K562 (cell line): ENCODE measurements at regions not wholly inside any gene's neighbourhood (a gene's known extent, or its start where the extent isn't known, plus 50 kb on each side); places are given as distances from the start of the nearest gene placed in this dataset.

ENCODE experiments used
- ATAC-seq: fragments of 200-7000 bp; cut with Tn5 transposase; 3 replicates; pipeline ENCODE4 v1.9.1; 2020; ENCODE audit warnings: moderate library complexity
- BruUV-seq: library from RNA; stranded (reverse); fragments of 400-500 nt; replicated peaks from 2 replicates; lab custom pipeline; 2021; lab: Mats Ljungman, UMichigan
- CTCF ChIA-PET: fragments of 300-600 bp; formaldehyde crosslinking; extraction: SDS; loops from one replicate; lab custom pipeline; 2021; ENCODE audit warnings: low intra/inter-chr PET ratio; lab: Yijun Ruan, JAX
- POLR2A ChIA-PET: fragments of 300-600, 350-650 bp; sonication (Branson Sonifier 250); formaldehyde crosslinking; extraction: SDS; loops from one replicate; lab custom pipeline; 2021; ENCODE audit warnings: antibody characterized with exemption, inconsistent platforms; lab: Yijun Ruan, JAX
- DNase-seq, 4 experiments: peaks; one replicate each; pipeline versions ENCODE4 v3.0.0 to v3.0.0-alpha.2; 2011 to 2018; ENCODE audit warnings: low spot score in 3 of 4, mixed read lengths in 3 of 4; ENCODE audit errors: extremely low read depth in 1 of 4
- FAIRE-seq: peaks from 2 replicates; lab custom pipeline; 2011; peaks lifted over from hg19 to GRCh38; lab: Jason Lieb, UNC
- H2AFZ ChIP-seq: 2 replicates; pipeline ENCODE4 v1.6.0; 2011; ENCODE audit warnings: low read depth, low read length, control low read depth, inconsistent platforms
- H3K27ac ChIP-seq: fragments of 200-600 bp; 3 replicates; pipeline ENCODE4 v1.8.0; 2011; ENCODE audit warnings: low read depth, mild to moderate bottlenecking, control low read depth, inconsistent platforms, low read length, moderate library complexity, mixed read lengths; ENCODE audit errors: extremely low read depth
- H3K27me3 ChIP-seq, 2 experiments: fragments of 300-600 bp in 1 of 2; 2 replicates in 1 of 2; 3 replicates in 1 of 2; pipeline versions ENCODE4 v1.6.0 to v1.8.0; 2011; ENCODE audit warnings: inconsistent platforms in 2 of 2, low read length in 2 of 2, mild to moderate bottlenecking in 1 of 2, mixed read lengths in 1 of 2, moderate library complexity in 1 of 2; ENCODE audit not compliant: control insufficient read depth in 2 of 2, insufficient read depth in 2 of 2
- H3K36me3 ChIP-seq: fragments of 300-600 bp; 3 replicates; pipeline ENCODE4 v1.8.0; 2011; ENCODE audit warnings: mild to moderate bottlenecking, low read length, inconsistent platforms; ENCODE audit not compliant: control insufficient read depth, insufficient read depth
- H3K4me1 ChIP-seq, 2 experiments: fragments of 200-600 bp in 1 of 2; replicated peaks in 1 of 2; 2 replicates in 1 of 2; 3 replicates in 1 of 2; pipeline versions ENCODE4 v1.5.1 to v1.8.0; 2011; ENCODE audit warnings: inconsistent platforms in 2 of 2, low read length in 2 of 2, mild to moderate bottlenecking in 1 of 2, mixed read lengths in 1 of 2, moderate library complexity in 1 of 2; ENCODE audit not compliant: control insufficient read depth in 2 of 2, insufficient read depth in 2 of 2
- H3K4me2 ChIP-seq: 2 replicates; pipeline ENCODE4 v1.6.1; 2011; ENCODE audit warnings: low read length, control low read depth, inconsistent platforms, mixed read lengths; ENCODE audit not compliant: insufficient read depth
- H3K4me3 ChIP-seq: fragments of 200-600 bp; sonication (generic), shearing (Covaris generic); 2 replicates; pipeline ENCODE4 v1.5.1; 2016; ENCODE audit warnings: control low read depth, inconsistent platforms
- H3K79me2 ChIP-seq: fragments of 200-600 bp; 3 replicates; pipeline ENCODE4 v1.8.0; 2011; ENCODE audit warnings: low read length, inconsistent platforms; ENCODE audit not compliant: control insufficient read depth, insufficient read depth
- H3K9ac ChIP-seq, 2 experiments: 2 replicates each; pipeline versions ENCODE4 v1.6.0 to v1.6.1; 2011; ENCODE audit warnings: low read depth in 2 of 2, low read length in 2 of 2, control low read depth in 1 of 2, inconsistent platforms in 1 of 2, mild to moderate bottlenecking in 1 of 2, mixed read lengths in 1 of 2; ENCODE audit not compliant: insufficient read depth in 1 of 2
- H3K9me1 ChIP-seq: one replicate; pipeline ENCODE4 v1.6.0; 2011; ENCODE audit warnings: inconsistent platforms, mild to moderate bottlenecking, low read length, moderate library complexity; ENCODE audit not compliant: control insufficient read depth, insufficient read depth
- H3K9me3 ChIP-seq: replicated peaks from 2 replicates; pipeline ENCODE4 v1.5.1; 2011; ENCODE audit warnings: low read depth, low read length, inconsistent platforms; ENCODE audit not compliant: control insufficient read depth, insufficient read depth
- H4K20me1 ChIP-seq: replicated peaks from 2 replicates; pipeline ENCODE4 v1.6.1; 2011; ENCODE audit warnings: low read length, inconsistent platforms, mixed read lengths; ENCODE audit not compliant: control insufficient read depth, insufficient read depth
- AFF1 ChIP-seq, 2 experiments: fragments of 450-650 bp; IDR thresholded peaks; 2 replicates each; pipeline ENCODE4 v1.6.1; 2018; ENCODE audit warnings: mild to moderate bottlenecking in 2 of 2, low read depth in 1 of 2; ENCODE audit not compliant: partially characterized antibody in 2 of 2
- ARID3A ChIP-seq: IDR thresholded peaks from 2 replicates; pipeline ENCODE4 v1.6.1; 2012; ENCODE audit warnings: low read depth, low read length, improper control_type of control experiment, borderline replicate concordance
- GABPB2 ChIP-seq: fragments of 250-450 bp; sonication (Bioruptor Pico); conservative IDR thresholded peaks from 2 replicates; pipeline ENCODE4 v1.5.1; 2021; ENCODE audit warnings: mild to moderate bottlenecking
- KLF1 ChIP-seq: fragments of 450-650 bp; IDR thresholded peaks from 2 replicates; pipeline ENCODE4 v1.6.1; 2016; ENCODE audit warnings: missing genetic modification characterization, missing compliant biosample characterization
- KLF16 ChIP-seq: IDR thresholded peaks from 2 replicates; pipeline ENCODE4 v1.6.1; 2016; ENCODE audit warnings: antibody characterized with exemption
- MED1 ChIP-seq: sonication (generic); formaldehyde crosslinking; IDR thresholded peaks from 2 replicates; pipeline ENCODE4 v1.8.1; 2023; ENCODE audit warnings: missing genetic modification reagents, borderline replicate concordance
- NKRF ChIP-seq: fragments of 450-650 bp; IDR thresholded peaks from 2 replicates; pipeline ENCODE4 v1.6.1; 2016; ENCODE audit warnings: borderline replicate concordance
- PATZ1 ChIP-seq: fragments of 250-450 bp; sonication (Bioruptor Pico); IDR thresholded peaks from 2 replicates; pipeline ENCODE4 v1.5.0; 2020; ENCODE audit warnings: mild to moderate bottlenecking, borderline replicate concordance
- ZNF408 ChIP-seq: fragments of 250-450 bp; sonication (Bioruptor Pico); IDR thresholded peaks from 2 replicates; pipeline ENCODE4 v1.4.0; 2020; ENCODE audit warnings: low read depth, mild to moderate bottlenecking, moderate library complexity
- WGBS: fragments of 100-300 bp; shearing (Covaris generic); methylation state at CpG from one replicate; pipeline ENCODE4 v1.1.6; 2016; ENCODE audit warnings: low coverage, mixed read lengths; ENCODE audit not compliant: insufficient coverage; ENCODE audit errors: missing lambda C conversion rate; 5-methylcytosine and 5-hydroxymethylcytosine counted together
- in situ Hi-C: fragments of 300-500 bp; cut with MboI; formaldehyde crosslinking; loops from 4 replicates; pipeline ENCODE4 v1.15.0; 2018; ENCODE audit warnings: inconsistent platforms, mixed read lengths
- intact Hi-C: fragments of 100-400 bp; cut with micrococcal nuclease; formaldehyde crosslinking; loops from 2 replicates; pipeline ENCODE4 v1.14.2; 2022

- TF ChIP-seq KLF16 (no peak), GABPB2 (CRISPR knock-in tag) (no peak), KLF1 (tag) (no peak), ZNF408 (CRISPR knock-in tag) (no peak), NKRF (no peak)
Measured at GRCh38 chr2:109700680-109701274, 86.6 kb downstream of the SOWAHC start (continued).

GRCh38 chr2:109701362-109701761 lies 87.2 kb downstream of the SOWAHC start:
- no peak overlapping the region for H2AFZ ChIP-seq
- H3K9ac ChIP-seq = no peak overlapping the region
- no peaks in the 10 kb centered on the region for H3K9me3 ChIP-seq
- H3K4me3 ChIP-seq = no peak overlapping the region
- no peaks in the 10 kb centered on the region for H3K36me3 ChIP-seq
- no peaks in the 10 kb centered on the region for H3K9me1 ChIP-seq
- H4K20me1 ChIP-seq = no peaks in the 10 kb centered on the region
- peaks cover 0 to 15% of the 10 kb centered on the region in 2 experiments; a peak in 1 of 5 replicates for H3K27me3 ChIP-seq
- no peaks in the 10 kb centered on the region for H3K4me1 ChIP-seq
- intact Hi-C loops (no loop called here), in situ Hi-C loops (no loop called here)
- no peak overlapping the region for H3K4me2 ChIP-seq
- BruUV-seq = no TSS peak
- FAIRE-seq (no peak), ATAC-seq (no peak), DNase-seq (no peak)
- no peak overlapping the region for H3K27ac ChIP-seq
- WGBS = 2% methylated on average over 7 of the region's 7 CpGs
- H3K79me2 ChIP-seq = no peaks in the 10 kb centered on the region
- CTCF ChIA-PET = no interaction called here
- POLR2A ChIA-PET = no interaction called here
- TF ChIP-seq AFF1 (IDR thresholded peaks at IDR 0.05; ENCODE audit: low read depth in 1 of 2, partially characterized antibody in 2 of 2) = no peak
- no peak for TF ChIP-seq ARID3A
- no peak for TF ChIP-seq MED1 (CRISPR knock-in tag)
- no peak for TF ChIP-seq PATZ1 (CRISPR knock-in tag)
